HEK293T (cell line): ENCODE measurements at regions not wholly inside any gene's neighbourhood (a gene's known extent, or its start where the extent isn't known, plus 50 kb on each side); places are given as distances from the start of the nearest gene placed in this dataset.

Source experiments
- BHLHE40 ChIP-seq: fragments of 450-650 bp; IDR thresholded peaks from 2 replicates; pipeline ENCODE4 v1.6.1; 2016; ENCODE audit warnings: mild to moderate bottlenecking, moderate library complexity, borderline replicate concordance
- ELF4 ChIP-seq: fragments of 450-650 bp; IDR thresholded peaks from 2 replicates; pipeline ENCODE4 v1.6.1; 2017; ENCODE audit warnings: antibody characterized with exemption
- FOXA1 ChIP-seq: fragments of 450-650 bp; IDR thresholded peaks from 2 replicates; pipeline ENCODE4 v1.6.1; 2016; ENCODE audit warnings: mild to moderate bottlenecking
- FOXK2 ChIP-seq: fragments of 450-650 bp; IDR thresholded peaks from 2 replicates; pipeline ENCODE4 v1.6.1; 2016; ENCODE audit warnings: mild to moderate bottlenecking
- FOXM1 ChIP-seq: fragments of 450-650 bp; IDR thresholded peaks from 2 replicates; pipeline ENCODE4 v1.6.1; 2017; ENCODE audit warnings: mild to moderate bottlenecking, borderline replicate concordance
- LEF1 ChIP-seq: fragments of 450-650 bp; IDR thresholded peaks from 2 replicates; pipeline ENCODE4 v1.6.1; 2017; ENCODE audit warnings: mild to moderate bottlenecking, borderline replicate concordance
- PKNOX1 ChIP-seq: fragments of 450-650 bp; IDR thresholded peaks from 2 replicates; pipeline ENCODE4 v1.6.1; 2016
- SP1 ChIP-seq: fragments of 450-650 bp; IDR thresholded peaks from 2 replicates; pipeline ENCODE4 v1.6.1; 2017
- SUZ12 ChIP-seq: fragments of 450-650 bp; IDR thresholded peaks from 2 replicates; pipeline ENCODE4 v1.6.1; 2016; ENCODE audit warnings: mild to moderate bottlenecking
- ZNF384 ChIP-seq: fragments of 450-650 bp; IDR thresholded peaks from 2 replicates; pipeline ENCODE4 v1.6.1; 2016

GRCh38 chr6:121533321-121533841, 97.9 kb downstream of the GJA1 start:
- TF ChIP-seq FOXK2 (no peak), SUZ12 (no peak), PKNOX1 (no peak), FOXA1 (no peak), BHLHE40 (no peak), SP1 (no peak), FOXM1 (no peak), ZNF384 (no peak), LEF1 (no peak), ELF4 (no peak)
